ENCODE measurements at regions not wholly inside any gene's neighbourhood (a gene's known extent, or its start where the extent isn't known, plus 50 kb on each side); places are given as distances from the start of the nearest gene placed in this dataset.
A peak's percentile ranks its signal among the peaks of the same experiment; 100 is the strongest.

GRCh38 chr13:72259528-72259927 lies 392.5 kb upstream of the DACH1 start:
- Mint-ChIP-seq H3K9me3 (peaks cover 4 to 5% of the 10 kb centered on the region in 2 donors), H3K36me3 (ENCODE audit: insufficient read depth in 2 of 2) (no peaks in the 10 kb centered on the region), H3K27ac (no peak overlapping the region), H3K4me1 (ENCODE audit: low read depth) (no peaks in the 10 kb centered on the region), H3K4me3 (no peak overlapping the region), H3K27me3 (ENCODE audit: low read depth) (no peaks in the 10 kb centered on the region)
- ATAC-seq (replicated peaks in 1 of 2): no peak
- DNase-seq: no peak

GRCh38 chr13:72258340-72258981 lies 391.5 kb upstream of the DACH1 start:
- H3K36me3 Mint-ChIP-seq (ENCODE audit: insufficient read depth in 2 of 2): no peaks in the 10 kb centered on the region
- ATAC-seq (replicated peaks in 1 of 2) (no peak), DNase-seq (no peak)
- no peak overlapping the region for H3K4me3 Mint-ChIP-seq
- peaks cover 4% of the 10 kb centered on the region in 2 donors for H3K9me3 Mint-ChIP-seq
- no peaks in the 10 kb centered on the region for H3K4me1 Mint-ChIP-seq (ENCODE audit: low read depth)
- H3K27ac Mint-ChIP-seq: no peak overlapping the region
- H3K27me3 Mint-ChIP-seq (ENCODE audit: low read depth): no peaks in the 10 kb centered on the region

- peaks cover 4 to 6% of the 10 kb centered on the region in 2 donors for H3K9me3 Mint-ChIP-seq
- DNase-seq (no peak), ATAC-seq (replicated peaks in 1 of 2) (no peak)
- H3K4me3 Mint-ChIP-seq: no peak overlapping the region
- no peaks in the 10 kb centered on the region for H3K4me1 Mint-ChIP-seq (ENCODE audit: low read depth)
- H3K27me3 Mint-ChIP-seq (ENCODE audit: low read depth): no peaks in the 10 kb centered on the region
- H3K27ac Mint-ChIP-seq: no peak overlapping the region
- no peaks in the 10 kb centered on the region for H3K36me3 Mint-ChIP-seq (ENCODE audit: insufficient read depth in 2 of 2)
Observed at GRCh38 chr13:72255908-72256307, 388.9 kb upstream of the DACH1 start.

- Mint-ChIP-seq H3K9me3 (peaks cover 2 to 4% of the 10 kb centered on the region in 2 donors), H3K36me3 (ENCODE audit: insufficient read depth in 2 of 2) (peaks cover 0 to 4% of the 10 kb centered on the region in 2 donors), H3K4me3 (no peak overlapping the region), H3K4me1 (ENCODE audit: low read depth) (no peaks in the 10 kb centered on the region), H3K27me3 (ENCODE audit: low read depth) (no peaks in the 10 kb centered on the region), H3K27ac (no peak overlapping the region)
- DNase-seq: no peak
- no peak for ATAC-seq (replicated peaks in 1 of 2)
Observed at GRCh38 chr13:72253754-72254153, 386.8 kb upstream of the DACH1 start.

- DNase-seq (no peak), ATAC-seq (replicated peaks in 1 of 2) (no peak)
- no peaks in the 10 kb centered on the region for H3K4me1 Mint-ChIP-seq (ENCODE audit: low read depth)
- H3K36me3 Mint-ChIP-seq (ENCODE audit: insufficient read depth in 2 of 2): peaks cover 0 to 4% of the 10 kb centered on the region in 2 donors
- H3K9me3 Mint-ChIP-seq: peaks cover 4 to 6% of the 10 kb centered on the region in 2 donors
- H3K4me3 Mint-ChIP-seq: no peak overlapping the region
- H3K27me3 Mint-ChIP-seq (ENCODE audit: low read depth): no peaks in the 10 kb centered on the region
- no peak overlapping the region for H3K27ac Mint-ChIP-seq
Observed at GRCh38 chr13:72246396-72246795, 379.4 kb upstream of the DACH1 start.

- Mint-ChIP-seq H3K4me1 (ENCODE audit: low read depth) (no peaks in the 10 kb centered on the region), H3K27ac (no peak overlapping the region)
Observed at GRCh38 chr13:72244788-72245187, 377.8 kb upstream of the DACH1 start.

GRCh38 chr13:72230131-72230530 lies 363.1 kb upstream of the DACH1 start:
- ATAC-seq (replicated peaks in 1 of 2): no peak
- DNase-seq: no peak
- no peak overlapping the region for H3K4me3 Mint-ChIP-seq
- H3K27me3 Mint-ChIP-seq (ENCODE audit: low read depth): no peaks in the 10 kb centered on the region
- no peaks in the 10 kb centered on the region for H3K4me1 Mint-ChIP-seq (ENCODE audit: low read depth)
- H3K9me3 Mint-ChIP-seq: peaks cover 3 to 4% of the 10 kb centered on the region in 2 donors
- H3K36me3 Mint-ChIP-seq (ENCODE audit: insufficient read depth in 2 of 2): peaks cover 0 to 2% of the 10 kb centered on the region in 2 donors
- H3K27ac Mint-ChIP-seq: no peak overlapping the region

More at GRCh38 chr13:72244788-72245187, 377.8 kb upstream of the DACH1 start:
- Mint-ChIP-seq H3K27me3 (ENCODE audit: low read depth) (no peaks in the 10 kb centered on the region), H3K9me3 (peaks cover 2 to 4% of the 10 kb centered on the region in 2 donors), H3K36me3 (ENCODE audit: insufficient read depth in 2 of 2) (no peaks in the 10 kb centered on the region), H3K4me3 (no peak overlapping the region)
- ATAC-seq (replicated peaks in 1 of 2) (no peak), DNase-seq (no peak)

GRCh38 chr13:72229067-72229466 lies 362.1 kb upstream of the DACH1 start:
- ATAC-seq (replicated peaks in 1 of 2) (no peak), DNase-seq (no peak)
- Mint-ChIP-seq H3K9me3 (peaks cover 3 to 5% of the 10 kb centered on the region in 2 donors), H3K27me3 (ENCODE audit: low read depth) (no peaks in the 10 kb centered on the region), H3K4me1 (ENCODE audit: low read depth) (no peaks in the 10 kb centered on the region), H3K36me3 (ENCODE audit: insufficient read depth in 2 of 2) (peaks cover 0 to 2% of the 10 kb centered on the region in 2 donors), H3K4me3 (no peak overlapping the region), H3K27ac (no peak overlapping the region)

- DNase-seq (no peak), ATAC-seq (replicated peaks in 1 of 2) (no peak)
- no peaks in the 10 kb centered on the region for H3K27me3 Mint-ChIP-seq (ENCODE audit: low read depth)
- H3K4me1 Mint-ChIP-seq (ENCODE audit: low read depth): peaks cover 6% of the 10 kb centered on the region
- H3K9me3 Mint-ChIP-seq: peaks cover 8 to 14% of the 10 kb centered on the region in 2 donors
- H3K36me3 Mint-ChIP-seq (ENCODE audit: insufficient read depth in 2 of 2): no peaks in the 10 kb centered on the region
- H3K4me3 Mint-ChIP-seq: no peak overlapping the region
- no peak overlapping the region for H3K27ac Mint-ChIP-seq
Observed at GRCh38 chr13:72221276-72221962, 354.4 kb upstream of the DACH1 start.

GRCh38 chr13:72218966-72219365 lies 352.0 kb upstream of the DACH1 start:
- H3K4me1 Mint-ChIP-seq (ENCODE audit: low read depth): peaks cover 6% of the 10 kb centered on the region
- peaks cover 10 to 11% of the 10 kb centered on the region in 2 donors for H3K9me3 Mint-ChIP-seq
- H3K27me3 Mint-ChIP-seq (ENCODE audit: low read depth): no peaks in the 10 kb centered on the region
- no peak for ATAC-seq (replicated peaks in 1 of 2)
- no peak for DNase-seq
- H3K27ac Mint-ChIP-seq: no peak overlapping the region
- H3K36me3 Mint-ChIP-seq (ENCODE audit: insufficient read depth in 2 of 2): no peaks in the 10 kb centered on the region
- H3K4me3 Mint-ChIP-seq: no peak overlapping the region

- Mint-ChIP-seq H3K36me3 (ENCODE audit: insufficient read depth in 2 of 2) (no peaks in the 10 kb centered on the region), H3K27ac (no peak overlapping the region), H3K4me1 (ENCODE audit: low read depth) (peaks cover 6% of the 10 kb centered on the region), H3K4me3 (no peak overlapping the region), H3K9me3 (peaks cover 6 to 7% of the 10 kb centered on the region in 2 donors), H3K27me3 (ENCODE audit: low read depth) (no peaks in the 10 kb centered on the region)
- ATAC-seq (replicated peaks in 1 of 2) (no peak), DNase-seq (no peak)
Observed at GRCh38 chr13:72217142-72217541, 350.1 kb upstream of the DACH1 start.

- no peaks in the 10 kb centered on the region for H3K27me3 Mint-ChIP-seq (ENCODE audit: low read depth)
- H3K9me3 Mint-ChIP-seq: peaks cover 0 to 4% of the 10 kb centered on the region in 2 donors
- H3K27ac Mint-ChIP-seq: no peak overlapping the region
- no peaks in the 10 kb centered on the region for H3K4me1 Mint-ChIP-seq (ENCODE audit: low read depth)
- no peak overlapping the region for H3K4me3 Mint-ChIP-seq
- DNase-seq: no peak
- no peaks in the 10 kb centered on the region for H3K36me3 Mint-ChIP-seq (ENCODE audit: insufficient read depth in 2 of 2)
- ATAC-seq (replicated peaks in 1 of 2): no peak
Observed at GRCh38 chr13:72208112-72208645, 341.2 kb upstream of the DACH1 start.

GRCh38 chr13:72205773-72206172 lies 338.8 kb upstream of the DACH1 start:
- ATAC-seq (replicated peaks in 1 of 2) (peak; percentile 32 to 65), DNase-seq (no peak)
- Mint-ChIP-seq H3K27ac (no peak overlapping the region), H3K4me3 (no peak overlapping the region), H3K36me3 (ENCODE audit: insufficient read depth in 2 of 2) (no peaks in the 10 kb centered on the region), H3K4me1 (ENCODE audit: low read depth) (no peaks in the 10 kb centered on the region), H3K27me3 (ENCODE audit: low read depth) (no peaks in the 10 kb centered on the region), H3K9me3 (peaks cover 0 to 2% of the 10 kb centered on the region in 2 donors)

Data from activated T-cell treated with anti-CD3 and anti-CD28 coated beads, Interleukin-2, amount 50 U/mL, for 72 hours (primary cell).